Transverse colon (tissue), 3 donors: ENCODE measurements at regions not wholly inside any gene's neighbourhood (a gene's known extent, or its start where the extent isn't known, plus 50 kb on each side); places are given as distances from the start of the nearest gene placed in this dataset.

Experiments
- POLR2A ChIP-seq: fragments of 450-650 bp; IDR thresholded peaks from one replicate; pipeline ENCODE4 v1.6.1; 2016; ENCODE audit warnings: antibody characterized with exemption, mild to moderate bottlenecking, moderate library complexity
- TF ChIP-seq, protein P1 (sequence below), 5 experiments: fragments of 200-600 bp in 3 of 5; fragments of 450-650 bp in 2 of 5; sonication (generic) in 3 of 5; IDR thresholded peaks; 1 replicate in 2 of 5; 2 replicates in 3 of 5; pipeline ENCODE4 v1.5.1; 2016 to 2017; ENCODE audit warnings: antibody characterized with exemption in 5 of 5, inconsistent platforms in 3 of 5, mild to moderate bottlenecking in 2 of 5, moderate library complexity in 1 of 5

DNA sequence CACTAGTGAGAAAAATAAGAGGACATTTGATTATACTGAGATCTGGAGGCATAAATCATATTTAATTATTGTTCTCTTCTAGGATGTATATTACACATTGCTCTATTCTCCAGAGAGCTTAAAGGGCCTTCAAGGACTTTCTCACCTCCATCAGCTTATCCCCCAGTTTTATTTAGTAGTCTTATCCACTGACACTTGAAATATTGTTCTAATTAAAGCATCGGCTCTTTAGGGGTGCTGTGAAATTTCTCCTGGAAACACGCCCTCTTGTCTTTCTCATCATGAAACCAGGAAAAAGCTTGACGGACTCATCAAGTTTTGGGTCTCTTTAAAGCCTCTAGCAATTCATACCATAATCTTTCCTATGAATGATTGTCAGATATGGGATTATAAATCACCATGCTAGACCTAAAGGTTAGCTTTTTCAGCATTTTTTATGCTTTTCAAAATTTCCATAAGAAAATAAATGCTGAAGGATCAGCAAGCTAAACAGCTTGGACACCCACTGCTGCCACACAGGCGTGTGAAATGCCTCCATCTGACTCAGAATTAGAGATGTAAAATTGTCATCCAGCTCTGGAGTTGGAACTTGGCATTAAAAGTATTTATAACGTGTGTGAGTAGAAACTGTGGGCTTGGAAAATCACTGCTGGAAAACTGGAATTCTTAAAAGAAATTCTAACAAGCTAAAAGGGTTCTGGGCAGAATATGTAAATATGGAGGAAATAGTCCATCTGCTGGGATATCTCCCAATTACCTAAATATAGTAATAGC is 216.3 kb downstream of the CHRM2 start:
- TF ChIP-seq, protein P1, sequence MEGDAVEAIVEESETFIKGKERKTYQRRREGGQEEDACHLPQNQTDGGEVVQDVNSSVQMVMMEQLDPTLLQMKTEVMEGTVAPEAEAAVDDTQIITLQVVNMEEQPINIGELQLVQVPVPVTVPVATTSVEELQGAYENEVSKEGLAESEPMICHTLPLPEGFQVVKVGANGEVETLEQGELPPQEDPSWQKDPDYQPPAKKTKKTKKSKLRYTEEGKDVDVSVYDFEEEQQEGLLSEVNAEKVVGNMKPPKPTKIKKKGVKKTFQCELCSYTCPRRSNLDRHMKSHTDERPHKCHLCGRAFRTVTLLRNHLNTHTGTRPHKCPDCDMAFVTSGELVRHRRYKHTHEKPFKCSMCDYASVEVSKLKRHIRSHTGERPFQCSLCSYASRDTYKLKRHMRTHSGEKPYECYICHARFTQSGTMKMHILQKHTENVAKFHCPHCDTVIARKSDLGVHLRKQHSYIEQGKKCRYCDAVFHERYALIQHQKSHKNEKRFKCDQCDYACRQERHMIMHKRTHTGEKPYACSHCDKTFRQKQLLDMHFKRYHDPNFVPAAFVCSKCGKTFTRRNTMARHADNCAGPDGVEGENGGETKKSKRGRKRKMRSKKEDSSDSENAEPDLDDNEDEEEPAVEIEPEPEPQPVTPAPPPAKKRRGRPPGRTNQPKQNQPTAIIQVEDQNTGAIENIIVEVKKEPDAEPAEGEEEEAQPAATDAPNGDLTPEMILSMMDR (IDR thresholded peaks at IDR 0.05) = no peak
- TF ChIP-seq POLR2A = no peak
